ENCODE measurements at regions not wholly inside any gene's neighbourhood (a gene's known extent, or its start where the extent isn't known, plus 50 kb on each side); places are given as distances from the start of the nearest gene placed in this dataset.

DNA sequence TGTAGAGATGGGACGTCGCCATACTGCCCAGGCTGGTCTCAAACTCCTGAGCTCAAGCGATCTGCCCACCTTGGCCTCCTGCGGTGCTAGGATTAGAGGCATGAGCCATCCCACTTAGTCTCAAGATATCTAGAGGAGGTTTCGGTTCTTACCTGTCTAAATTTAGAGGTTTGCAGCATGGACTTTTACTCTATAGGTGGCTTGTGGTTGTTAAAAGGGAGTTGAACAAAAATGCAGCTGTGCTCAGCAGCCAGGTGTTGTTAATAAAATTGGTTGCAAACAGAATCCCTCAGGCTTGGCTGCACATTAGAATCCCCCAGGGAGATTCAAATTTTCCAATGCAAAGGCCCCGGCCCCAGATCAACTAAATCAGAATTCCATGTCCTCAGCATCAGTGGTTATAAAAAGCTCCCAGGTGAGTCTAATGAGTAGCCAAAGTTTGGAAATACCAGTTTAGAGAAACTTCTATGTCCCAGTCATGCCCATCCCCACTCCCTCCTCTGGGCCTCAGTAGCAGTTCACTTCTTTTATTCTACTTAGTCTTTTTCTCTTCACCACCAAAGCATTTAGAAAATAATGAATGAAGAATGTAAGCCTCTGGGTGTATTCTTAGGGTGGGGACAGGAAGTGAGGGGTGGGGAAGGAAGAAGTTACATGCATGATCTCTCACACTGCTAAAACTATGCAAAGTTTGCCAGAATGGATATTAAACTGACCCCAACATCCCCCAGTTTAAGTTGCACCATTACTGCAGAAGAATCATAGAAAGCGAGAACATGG lies 471.0 kb downstream of the COG6 start:
- TF ChIP-seq, protein P1, sequence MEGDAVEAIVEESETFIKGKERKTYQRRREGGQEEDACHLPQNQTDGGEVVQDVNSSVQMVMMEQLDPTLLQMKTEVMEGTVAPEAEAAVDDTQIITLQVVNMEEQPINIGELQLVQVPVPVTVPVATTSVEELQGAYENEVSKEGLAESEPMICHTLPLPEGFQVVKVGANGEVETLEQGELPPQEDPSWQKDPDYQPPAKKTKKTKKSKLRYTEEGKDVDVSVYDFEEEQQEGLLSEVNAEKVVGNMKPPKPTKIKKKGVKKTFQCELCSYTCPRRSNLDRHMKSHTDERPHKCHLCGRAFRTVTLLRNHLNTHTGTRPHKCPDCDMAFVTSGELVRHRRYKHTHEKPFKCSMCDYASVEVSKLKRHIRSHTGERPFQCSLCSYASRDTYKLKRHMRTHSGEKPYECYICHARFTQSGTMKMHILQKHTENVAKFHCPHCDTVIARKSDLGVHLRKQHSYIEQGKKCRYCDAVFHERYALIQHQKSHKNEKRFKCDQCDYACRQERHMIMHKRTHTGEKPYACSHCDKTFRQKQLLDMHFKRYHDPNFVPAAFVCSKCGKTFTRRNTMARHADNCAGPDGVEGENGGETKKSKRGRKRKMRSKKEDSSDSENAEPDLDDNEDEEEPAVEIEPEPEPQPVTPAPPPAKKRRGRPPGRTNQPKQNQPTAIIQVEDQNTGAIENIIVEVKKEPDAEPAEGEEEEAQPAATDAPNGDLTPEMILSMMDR (IDR thresholded peaks at IDR 0.05): no peak
- TF ChIP-seq POLR2A (IDR thresholded peaks at IDR 0.05): no peak
